GM10248 (cell line): ENCODE measurements at regions not wholly inside any gene's neighbourhood (a gene's known extent, or its start where the extent isn't known, plus 50 kb on each side); places are given as distances from the start of the nearest gene placed in this dataset.

ENCODE experiments used
- CTCF ChIA-PET: fragments of 300-600 bp; sonication (Branson Sonifier 250); formaldehyde crosslinking; extraction: SDS; loops from one replicate; lab custom pipeline; 2021; ENCODE audit warnings: antibody characterized with exemption; lab: Yijun Ruan, JAX
- POLR2A ChIA-PET: fragments of 350-650 bp; sonication (Branson Sonifier 250); formaldehyde crosslinking; extraction: SDS; loops from one replicate; lab custom pipeline; 2020; ENCODE audit warnings: antibody characterized with exemption; lab: Yijun Ruan, JAX
- DNase-seq: peaks from one replicate; pipeline ENCODE4 v3.0.0; 2012; ENCODE audit errors: extremely low spot score
- TF ChIP-seq, protein P1 (sequence below): IDR thresholded peaks from 2 replicates; pipeline ENCODE4 v1.5.1; 2012; ENCODE audit warnings: mild to moderate bottlenecking, low read depth; ENCODE audit errors: extremely low read depth, missing control alignments, control extremely low read depth

DNA sequence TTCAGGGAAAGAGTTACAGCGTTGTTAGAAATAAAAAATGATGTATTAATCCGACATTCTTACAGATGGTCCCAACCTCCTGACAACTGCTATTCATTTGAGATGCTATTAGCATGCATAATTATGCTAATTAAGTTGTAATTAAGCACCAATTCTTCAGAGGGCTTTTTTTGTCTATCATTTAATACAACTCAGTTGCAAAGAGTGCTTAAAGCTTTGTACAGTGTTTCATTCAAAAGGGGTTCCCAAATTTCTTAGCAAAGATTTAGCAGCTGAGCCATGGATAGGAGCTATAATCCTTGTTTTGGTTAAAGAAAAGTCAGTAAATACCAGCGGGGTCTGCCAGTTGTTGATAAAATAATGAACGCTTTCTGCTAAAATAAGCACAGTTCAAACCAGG lies 150.7 kb upstream of the DYNLRB2 start:
- CTCF ChIA-PET, result interaction anchor here (1.1 to 2.2 kb wide), 6 partner anchors 9 to 21 kb away, joined by 3 to 6 read pairs (median 4); no protein-coding TSS in a partner anchor
- no peak for DNase-seq
- POLR2A ChIA-PET, result no interaction called here
- TF ChIP-seq, protein P1, sequence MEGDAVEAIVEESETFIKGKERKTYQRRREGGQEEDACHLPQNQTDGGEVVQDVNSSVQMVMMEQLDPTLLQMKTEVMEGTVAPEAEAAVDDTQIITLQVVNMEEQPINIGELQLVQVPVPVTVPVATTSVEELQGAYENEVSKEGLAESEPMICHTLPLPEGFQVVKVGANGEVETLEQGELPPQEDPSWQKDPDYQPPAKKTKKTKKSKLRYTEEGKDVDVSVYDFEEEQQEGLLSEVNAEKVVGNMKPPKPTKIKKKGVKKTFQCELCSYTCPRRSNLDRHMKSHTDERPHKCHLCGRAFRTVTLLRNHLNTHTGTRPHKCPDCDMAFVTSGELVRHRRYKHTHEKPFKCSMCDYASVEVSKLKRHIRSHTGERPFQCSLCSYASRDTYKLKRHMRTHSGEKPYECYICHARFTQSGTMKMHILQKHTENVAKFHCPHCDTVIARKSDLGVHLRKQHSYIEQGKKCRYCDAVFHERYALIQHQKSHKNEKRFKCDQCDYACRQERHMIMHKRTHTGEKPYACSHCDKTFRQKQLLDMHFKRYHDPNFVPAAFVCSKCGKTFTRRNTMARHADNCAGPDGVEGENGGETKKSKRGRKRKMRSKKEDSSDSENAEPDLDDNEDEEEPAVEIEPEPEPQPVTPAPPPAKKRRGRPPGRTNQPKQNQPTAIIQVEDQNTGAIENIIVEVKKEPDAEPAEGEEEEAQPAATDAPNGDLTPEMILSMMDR, result no peak

DNA sequence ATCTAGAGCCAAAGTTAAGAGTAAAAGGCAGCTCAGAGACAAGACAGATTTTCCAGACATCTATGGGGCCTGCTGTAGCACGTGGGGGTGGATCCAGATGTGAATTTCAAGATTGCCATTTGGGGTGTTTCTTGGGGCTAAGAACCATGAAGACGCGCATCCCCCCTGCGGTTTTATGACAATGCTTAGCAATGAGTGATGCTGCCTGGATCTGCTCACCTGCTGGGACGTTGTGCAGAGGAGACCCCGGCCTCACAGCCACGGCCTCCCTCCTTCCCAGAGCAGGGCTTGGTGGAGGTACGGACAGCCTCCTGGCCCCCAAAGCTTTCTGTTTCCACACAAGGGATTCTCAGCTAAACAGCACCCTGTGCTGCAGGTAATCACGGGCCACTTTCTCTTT lies 151.5 kb upstream of the DYNLRB2 start:
- CTCF ChIA-PET, result interaction anchor here (1.1 to 1.9 kb wide), 3 partner anchors 16 to 22 kb away, joined by 3 to 4 read pairs (median 4); no protein-coding TSS in a partner anchor
- no peak for DNase-seq
- POLR2A ChIA-PET, result no interaction called here
- TF ChIP-seq, protein P1, result no peak

DNA sequence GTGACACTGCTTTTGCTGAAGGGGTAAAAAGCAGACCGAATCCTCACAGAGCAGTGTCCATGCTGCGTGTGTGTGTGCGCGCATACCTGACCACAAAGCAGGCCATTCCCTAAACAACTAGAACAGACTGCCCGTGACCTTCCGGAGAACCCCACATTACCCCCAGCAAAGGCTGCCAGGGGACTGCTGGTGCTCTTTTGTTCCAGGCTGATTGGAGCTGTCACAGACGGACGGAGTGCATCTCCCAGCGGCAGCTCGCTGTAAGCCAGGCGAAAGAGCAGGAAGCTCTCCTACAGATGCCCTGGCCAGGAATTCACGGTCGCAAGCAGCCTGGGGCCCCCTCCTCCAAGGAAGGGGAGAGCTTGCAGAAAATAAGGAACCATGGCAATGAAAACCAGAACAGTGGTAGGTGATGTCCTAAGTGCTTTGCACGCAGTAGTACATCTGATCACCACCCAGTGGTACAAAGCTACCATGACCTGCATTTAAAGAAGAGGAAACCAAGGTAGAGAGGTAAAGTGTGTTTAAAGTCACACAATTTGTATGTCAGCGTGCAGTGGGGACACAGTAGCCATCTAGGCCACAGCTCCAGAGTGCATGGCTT lies 153.4 kb upstream of the DYNLRB2 start:
- TF ChIP-seq, protein P1, result no peak
- ChIA-PET POLR2A (no interaction called here), CTCF (no interaction called here)
- DNase-seq, result no peak

DNA sequence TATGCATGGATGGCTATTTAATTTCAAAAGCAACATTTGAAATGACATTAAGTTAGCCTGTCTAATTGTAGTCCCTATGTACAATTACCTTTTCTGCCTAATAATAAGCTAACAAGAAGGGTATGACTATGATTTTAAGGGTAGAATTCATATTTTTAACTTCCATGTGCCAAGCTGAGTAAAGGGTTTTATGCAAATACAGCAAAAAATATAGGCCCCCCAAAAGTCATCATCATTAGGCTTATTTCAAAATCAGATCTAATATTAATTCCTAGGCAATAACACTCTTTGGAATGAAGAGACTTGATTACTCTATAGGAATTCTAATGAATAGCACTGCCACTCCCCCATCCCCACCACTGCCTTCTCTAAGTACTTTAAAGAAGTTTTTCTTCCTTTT lies 155.9 kb upstream of the DYNLRB2 start:
- CTCF ChIA-PET, result interaction anchor here (0.9 kb wide), 1 partner anchor 8 kb away, joined by 3 read pairs; no protein-coding TSS in a partner anchor
- no peak for DNase-seq
- TF ChIP-seq, protein P1, result no peak
- POLR2A ChIA-PET, result no interaction called here

DNA sequence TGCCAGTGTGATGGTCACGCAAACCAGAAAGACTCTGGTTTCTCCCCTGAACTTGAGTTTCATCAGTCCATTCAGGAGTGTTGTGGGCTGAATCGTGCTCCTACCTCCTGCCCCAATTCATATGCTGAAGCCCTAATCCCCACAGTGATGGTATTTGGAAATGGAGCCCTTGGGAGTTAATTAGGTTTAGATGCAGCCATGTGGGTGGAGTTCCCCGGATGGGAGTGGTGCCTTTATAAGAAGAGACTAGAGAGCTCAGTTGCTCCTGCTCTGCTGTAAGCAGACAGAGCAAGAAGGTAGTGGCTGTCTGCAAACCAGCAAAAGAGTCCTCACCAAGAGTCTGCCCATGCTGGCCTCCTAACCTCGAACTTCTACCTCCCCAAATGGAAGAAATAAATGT lies 160.3 kb upstream of the DYNLRB2 start:
- TF ChIP-seq, protein P1, result no peak
- POLR2A ChIA-PET, result no interaction called here
- CTCF ChIA-PET, result no interaction called here
- no peak for DNase-seq

DNA sequence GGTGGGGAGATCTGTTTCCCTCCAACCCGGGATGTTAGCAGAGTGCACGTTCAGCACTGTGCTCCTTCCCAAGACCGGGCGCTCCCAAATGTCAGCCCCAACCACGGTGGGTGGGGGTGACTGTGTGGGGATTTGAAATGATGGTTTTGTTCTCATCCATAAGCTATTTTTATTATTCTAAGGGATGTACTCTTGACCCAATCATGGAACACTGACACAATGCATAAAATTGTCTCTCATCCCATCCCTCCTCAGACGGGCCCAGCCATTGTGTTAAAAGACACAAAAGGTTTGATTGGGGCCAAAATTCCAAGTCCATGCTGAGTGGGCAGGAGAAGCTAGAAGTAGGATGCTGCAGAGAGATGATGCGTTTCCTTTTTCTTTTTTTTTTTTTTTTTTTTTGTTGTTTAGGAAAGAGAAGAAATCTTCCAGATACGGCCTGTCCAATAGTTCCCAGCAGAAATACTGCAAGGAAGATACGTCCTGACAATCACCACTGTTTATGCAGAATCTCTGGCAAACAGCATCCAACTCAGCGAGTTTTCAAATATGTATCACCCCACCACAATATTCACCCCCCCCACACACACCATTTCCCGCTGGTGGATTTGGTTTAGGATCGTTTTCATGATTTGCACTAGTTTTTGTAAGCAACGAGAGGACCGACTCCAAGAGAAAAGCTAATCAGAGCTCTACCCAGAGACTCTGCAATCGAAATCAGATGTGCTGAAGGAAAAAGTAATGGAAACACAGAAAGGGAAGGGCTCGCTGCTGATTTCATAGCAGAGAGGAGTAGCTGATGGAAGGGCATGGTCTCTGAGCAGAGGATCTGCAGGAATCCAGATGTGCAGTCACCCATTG lies 163.5 kb upstream of the DYNLRB2 start:
- POLR2A ChIA-PET, result no interaction called here
- CTCF ChIA-PET, result interaction anchor here (1.4 to 2.2 kb wide), 3 partner anchors 8 to 21 kb away, joined by 3 to 6 read pairs (median 3); no protein-coding TSS in a partner anchor

More for the DNA sequence above, 163.5 kb upstream of the DYNLRB2 start:
- TF ChIP-seq, protein P1, result no peak
- DNase-seq, result no peak
